ENCODE measurements at regions not wholly inside any gene's neighbourhood (a gene's known extent, or its start where the extent isn't known, plus 50 kb on each side); places are given as distances from the start of the nearest gene placed in this dataset.

GRCh38 chr2:21194858-21195271, 71.1 kb downstream of the TDRD15 start:
- TF ChIP-seq, protein P1, sequence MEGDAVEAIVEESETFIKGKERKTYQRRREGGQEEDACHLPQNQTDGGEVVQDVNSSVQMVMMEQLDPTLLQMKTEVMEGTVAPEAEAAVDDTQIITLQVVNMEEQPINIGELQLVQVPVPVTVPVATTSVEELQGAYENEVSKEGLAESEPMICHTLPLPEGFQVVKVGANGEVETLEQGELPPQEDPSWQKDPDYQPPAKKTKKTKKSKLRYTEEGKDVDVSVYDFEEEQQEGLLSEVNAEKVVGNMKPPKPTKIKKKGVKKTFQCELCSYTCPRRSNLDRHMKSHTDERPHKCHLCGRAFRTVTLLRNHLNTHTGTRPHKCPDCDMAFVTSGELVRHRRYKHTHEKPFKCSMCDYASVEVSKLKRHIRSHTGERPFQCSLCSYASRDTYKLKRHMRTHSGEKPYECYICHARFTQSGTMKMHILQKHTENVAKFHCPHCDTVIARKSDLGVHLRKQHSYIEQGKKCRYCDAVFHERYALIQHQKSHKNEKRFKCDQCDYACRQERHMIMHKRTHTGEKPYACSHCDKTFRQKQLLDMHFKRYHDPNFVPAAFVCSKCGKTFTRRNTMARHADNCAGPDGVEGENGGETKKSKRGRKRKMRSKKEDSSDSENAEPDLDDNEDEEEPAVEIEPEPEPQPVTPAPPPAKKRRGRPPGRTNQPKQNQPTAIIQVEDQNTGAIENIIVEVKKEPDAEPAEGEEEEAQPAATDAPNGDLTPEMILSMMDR (IDR thresholded peaks at IDR 0.05), result no peak
- TF ChIP-seq EP300 (IDR thresholded peaks at IDR 0.05) (no peak), POLR2A (IDR thresholded peaks at IDR 0.05) (no peak), POLR2AphosphoS5 (IDR thresholded peaks at IDR 0.05) (no peak)
